OCI-LY1 (cell line): ENCODE measurements at regions not wholly inside any gene's neighbourhood (a gene's known extent, or its start where the extent isn't known, plus 50 kb on each side); places are given as distances from the start of the nearest gene placed in this dataset.

ENCODE experiments used
- CTCF ChIP-seq: fragments of 200-600 bp; sonication (generic), shearing (Covaris generic); IDR thresholded peaks from 2 replicates; pipeline ENCODE4 v1.5.1; 2017; ENCODE audit warnings: mild to moderate bottlenecking, antibody characterized with exemption, low read length, moderate library complexity, mixed read lengths
- EZH2 ChIP-seq: fragments of 200-600 bp; sonication (generic), shearing (Covaris generic); IDR thresholded peaks from 2 replicates; pipeline ENCODE4 v1.8.0; 2017; ENCODE audit warnings: borderline replicate concordance, mixed run types, mild to moderate bottlenecking, antibody characterized with exemption, low read length, moderate library complexity, mixed read lengths

GRCh38 chr11:87957961-87958360 is 217.3 kb downstream of the RAB38 start:
- no peak for TF ChIP-seq CTCF
- no peak for TF ChIP-seq EZH2
